ENCODE measurements at regions not wholly inside any gene's neighbourhood (a gene's known extent, or its start where the extent isn't known, plus 50 kb on each side); places are given as distances from the start of the nearest gene placed in this dataset.

- no peak for TF ChIP-seq TBP (IDR thresholded peaks at IDR 0.05; ENCODE audit: low read depth, low read length)
Measured at GRCh38 chr11:134558258-134558835, 146.3 kb upstream of the B3GAT1 start (continued).
